ENCODE measurements at regions not wholly inside any gene's neighbourhood (a gene's known extent, or its start where the extent isn't known, plus 50 kb on each side); places are given as distances from the start of the nearest gene placed in this dataset.
"Not testable (repeated sequence)": the region's sequence is repeated elsewhere in the genome, so short reads cannot be mapped to it uniquely, and the experiment has no call there.

DNA sequence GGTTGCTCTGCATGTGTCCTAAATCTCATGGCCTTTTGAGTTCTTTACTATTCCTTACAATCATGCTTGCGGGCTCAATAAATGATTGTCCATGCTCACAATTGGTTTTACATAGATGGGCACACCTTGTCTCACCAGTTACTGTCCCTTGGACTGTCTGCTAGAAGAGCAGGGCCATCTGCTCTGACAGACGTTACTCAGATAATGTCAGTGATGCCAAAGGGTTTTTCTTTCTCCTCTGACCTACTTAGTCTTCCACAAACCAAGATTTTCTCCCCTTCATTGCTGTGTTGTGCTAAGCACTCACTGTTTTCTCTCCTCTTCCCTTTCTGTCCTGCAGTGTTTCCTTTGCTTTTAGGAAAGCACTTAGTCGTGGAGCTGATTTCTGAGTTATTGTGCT lies 562.3 kb downstream of the KIF4B start:
- no peak overlapping the region for H3K27ac ChIP-seq (ENCODE audit: low read depth in 1 of 2, low read length in 2 of 2)
- H3K27me3 ChIP-seq (ENCODE audit: control insufficient read depth in 4 of 4, insufficient read depth in 4 of 4, low read length in 3 of 4): no peaks in the 10 kb centered on the region
- 67% methylated on average over 3 of the region's 3 CpGs for WGBS
- TF ChIP-seq TAF1 (conservative IDR thresholded peaks at IDR 0.05) (no peak), YY1 (IDR thresholded peaks at IDR 0.05) (no peak), EGR1 (IDR thresholded peaks at IDR 0.05; ENCODE audit: low read depth in 2 of 2) (no peak), GABPA (IDR thresholded peaks at IDR 0.05 in 1 of 2, conservative IDR thresholded peaks at IDR 0.05 in 1 of 2) (no peak), NR2F2 (IDR thresholded peaks at IDR 0.05) (no peak)
- TF ChIP-seq, protein P1, sequence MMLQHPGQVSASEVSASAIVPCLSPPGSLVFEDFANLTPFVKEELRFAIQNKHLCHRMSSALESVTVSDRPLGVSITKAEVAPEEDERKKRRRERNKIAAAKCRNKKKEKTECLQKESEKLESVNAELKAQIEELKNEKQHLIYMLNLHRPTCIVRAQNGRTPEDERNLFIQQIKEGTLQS (IDR thresholded peaks at IDR 0.05): no peak
- TF ChIP-seq, protein P2, sequence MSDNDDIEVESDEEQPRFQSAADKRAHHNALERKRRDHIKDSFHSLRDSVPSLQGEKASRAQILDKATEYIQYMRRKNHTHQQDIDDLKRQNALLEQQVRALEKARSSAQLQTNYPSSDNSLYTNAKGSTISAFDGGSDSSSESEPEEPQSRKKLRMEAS (IDR thresholded peaks at IDR 0.05): no peak
- TF ChIP-seq, protein P3, sequence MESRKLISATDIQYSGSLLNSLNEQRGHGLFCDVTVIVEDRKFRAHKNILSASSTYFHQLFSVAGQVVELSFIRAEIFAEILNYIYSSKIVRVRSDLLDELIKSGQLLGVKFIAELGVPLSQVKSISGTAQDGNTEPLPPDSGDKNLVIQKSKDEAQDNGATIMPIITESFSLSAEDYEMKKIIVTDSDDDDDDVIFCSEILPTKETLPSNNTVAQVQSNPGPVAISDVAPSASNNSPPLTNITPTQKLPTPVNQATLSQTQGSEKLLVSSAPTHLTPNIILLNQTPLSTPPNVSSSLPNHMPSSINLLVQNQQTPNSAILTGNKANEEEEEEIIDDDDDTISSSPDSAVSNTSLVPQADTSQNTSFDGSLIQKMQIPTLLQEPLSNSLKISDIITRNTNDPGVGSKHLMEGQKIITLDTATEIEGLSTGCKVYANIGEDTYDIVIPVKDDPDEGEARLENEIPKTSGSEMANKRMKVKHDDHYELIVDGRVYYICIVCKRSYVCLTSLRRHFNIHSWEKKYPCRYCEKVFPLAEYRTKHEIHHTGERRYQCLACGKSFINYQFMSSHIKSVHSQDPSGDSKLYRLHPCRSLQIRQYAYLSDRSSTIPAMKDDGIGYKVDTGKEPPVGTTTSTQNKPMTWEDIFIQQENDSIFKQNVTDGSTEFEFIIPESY (IDR thresholded peaks at IDR 0.05): no peak
- H3K36me3 ChIP-seq (ENCODE audit: control insufficient read depth in 4 of 4, insufficient read depth in 3 of 4, low read depth in 1 of 4, low read length in 3 of 4): no peaks in the 10 kb centered on the region
- H3K4me3 ChIP-seq (ENCODE audit: low read depth in 1 of 3, low read length in 3 of 3): no peak overlapping the region
- H3K9me3 ChIP-seq (ENCODE audit: control insufficient read depth in 4 of 4, low read length in 3 of 4): no peaks in the 10 kb centered on the region
- DNase-seq (ENCODE audit: low spot score): no peak
- H3K4me1 ChIP-seq (ENCODE audit: control insufficient read depth in 4 of 4, insufficient read depth in 4 of 4, low read length in 3 of 4): no peaks in the 10 kb centered on the region
- no peak overlapping the region for H3K9ac ChIP-seq (ENCODE audit: low read depth in 1 of 2, low read length in 2 of 2)

DNA sequence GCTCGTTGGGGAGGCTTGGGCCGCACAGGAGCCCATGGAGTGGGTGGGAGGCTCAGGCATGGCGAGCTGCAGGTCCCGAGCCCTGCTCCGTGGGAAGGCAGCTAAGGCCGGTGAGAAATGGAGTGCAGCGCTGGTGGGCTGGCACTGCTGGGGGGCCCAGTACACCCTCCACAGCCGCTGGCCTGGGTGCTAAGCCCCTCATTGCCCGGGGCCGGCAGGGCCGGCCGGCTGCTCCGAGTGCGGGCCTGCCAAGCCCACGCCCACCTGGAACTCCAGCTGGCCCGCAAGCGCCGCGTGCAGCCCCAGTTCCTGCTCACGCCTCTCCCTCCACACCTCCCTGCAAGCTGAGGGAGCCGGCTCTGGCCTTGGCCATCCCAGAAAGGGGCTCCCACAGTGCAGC lies 573.3 kb downstream of the KIF4B start:
- 95% methylated on average over 21 of the region's 21 CpGs for WGBS
- not testable (repeated sequence) for DNase-seq (ENCODE audit: low spot score)

DNA sequence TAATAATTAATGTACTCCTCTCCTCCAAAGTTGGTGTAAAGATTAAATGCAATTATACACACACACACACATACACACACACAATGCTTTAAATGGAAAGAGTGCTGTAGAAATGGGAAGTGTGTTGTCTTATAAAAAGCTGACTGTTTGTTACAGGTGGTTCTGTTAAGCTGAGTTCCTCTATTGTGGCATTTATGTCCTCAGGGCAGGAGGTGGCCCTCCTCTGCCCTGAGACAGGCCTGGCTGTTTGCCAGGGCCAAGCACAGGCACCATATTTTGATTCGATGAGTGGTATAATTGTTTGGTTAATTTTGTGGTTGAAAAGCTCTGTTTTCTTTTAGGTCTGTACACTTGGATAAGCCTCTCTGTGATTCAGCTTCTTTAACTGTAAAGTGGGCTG lies 573.9 kb downstream of the KIF4B start:
- Histone ChIP-seq H3K4me3 (ENCODE audit: low read depth in 1 of 3, low read length in 3 of 3) (no peak overlapping the region), H3K27me3 (ENCODE audit: control insufficient read depth in 4 of 4, insufficient read depth in 4 of 4, low read length in 3 of 4) (no peaks in the 10 kb centered on the region), H3K36me3 (ENCODE audit: control insufficient read depth in 4 of 4, insufficient read depth in 3 of 4, low read depth in 1 of 4, low read length in 3 of 4) (no peaks in the 10 kb centered on the region), H3K9ac (ENCODE audit: low read depth in 1 of 2, low read length in 2 of 2) (no peak overlapping the region), H3K9me3 (ENCODE audit: control insufficient read depth in 4 of 4, low read length in 3 of 4) (no peaks in the 10 kb centered on the region), H3K27ac (ENCODE audit: low read depth in 1 of 2, low read length in 2 of 2) (no peak overlapping the region), H3K4me1 (ENCODE audit: control insufficient read depth in 4 of 4, insufficient read depth in 4 of 4, low read length in 3 of 4) (peaks cover 0 to 5% (median 0%) of the 10 kb centered on the region in 4 donors)
- WGBS: 69% methylated on average over 1 of the region's 1 CpG
- no peak for DNase-seq (ENCODE audit: low spot score)
- TF ChIP-seq, protein P3 (IDR thresholded peaks at IDR 0.05): no peak
- TF ChIP-seq SP1 (IDR thresholded peaks at IDR 0.05) (no peak), NR2F2 (IDR thresholded peaks at IDR 0.05) (no peak), GABPA (IDR thresholded peaks at IDR 0.05 in 1 of 2, conservative IDR thresholded peaks at IDR 0.05 in 1 of 2) (no peak), EGR1 (IDR thresholded peaks at IDR 0.05; ENCODE audit: low read depth in 2 of 2) (no peak), FOXA1 (IDR thresholded peaks at IDR 0.05) (no peak), RAD21 (IDR thresholded peaks at IDR 0.05) (no peak), HNF4G (IDR thresholded peaks at IDR 0.05) (no peak), RXRA (IDR thresholded peaks at IDR 0.05) (no peak), YY1 (IDR thresholded peaks at IDR 0.05) (no peak), TAF1 (conservative IDR thresholded peaks at IDR 0.05) (no peak), JUND (IDR thresholded peaks at IDR 0.05) (no peak)
- TF ChIP-seq, protein P1 (IDR thresholded peaks at IDR 0.05): no peak
- TF ChIP-seq, protein P2 (IDR thresholded peaks at IDR 0.05): no peak
- TF ChIP-seq, protein P4, sequence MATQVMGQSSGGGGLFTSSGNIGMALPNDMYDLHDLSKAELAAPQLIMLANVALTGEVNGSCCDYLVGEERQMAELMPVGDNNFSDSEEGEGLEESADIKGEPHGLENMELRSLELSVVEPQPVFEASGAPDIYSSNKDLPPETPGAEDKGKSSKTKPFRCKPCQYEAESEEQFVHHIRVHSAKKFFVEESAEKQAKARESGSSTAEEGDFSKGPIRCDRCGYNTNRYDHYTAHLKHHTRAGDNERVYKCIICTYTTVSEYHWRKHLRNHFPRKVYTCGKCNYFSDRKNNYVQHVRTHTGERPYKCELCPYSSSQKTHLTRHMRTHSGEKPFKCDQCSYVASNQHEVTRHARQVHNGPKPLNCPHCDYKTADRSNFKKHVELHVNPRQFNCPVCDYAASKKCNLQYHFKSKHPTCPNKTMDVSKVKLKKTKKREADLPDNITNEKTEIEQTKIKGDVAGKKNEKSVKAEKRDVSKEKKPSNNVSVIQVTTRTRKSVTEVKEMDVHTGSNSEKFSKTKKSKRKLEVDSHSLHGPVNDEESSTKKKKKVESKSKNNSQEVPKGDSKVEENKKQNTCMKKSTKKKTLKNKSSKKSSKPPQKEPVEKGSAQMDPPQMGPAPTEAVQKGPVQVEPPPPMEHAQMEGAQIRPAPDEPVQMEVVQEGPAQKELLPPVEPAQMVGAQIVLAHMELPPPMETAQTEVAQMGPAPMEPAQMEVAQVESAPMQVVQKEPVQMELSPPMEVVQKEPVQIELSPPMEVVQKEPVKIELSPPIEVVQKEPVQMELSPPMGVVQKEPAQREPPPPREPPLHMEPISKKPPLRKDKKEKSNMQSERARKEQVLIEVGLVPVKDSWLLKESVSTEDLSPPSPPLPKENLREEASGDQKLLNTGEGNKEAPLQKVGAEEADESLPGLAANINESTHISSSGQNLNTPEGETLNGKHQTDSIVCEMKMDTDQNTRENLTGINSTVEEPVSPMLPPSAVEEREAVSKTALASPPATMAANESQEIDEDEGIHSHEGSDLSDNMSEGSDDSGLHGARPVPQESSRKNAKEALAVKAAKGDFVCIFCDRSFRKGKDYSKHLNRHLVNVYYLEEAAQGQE (IDR thresholded peaks at IDR 0.05): no peak
- TF ChIP-seq, protein P5, sequence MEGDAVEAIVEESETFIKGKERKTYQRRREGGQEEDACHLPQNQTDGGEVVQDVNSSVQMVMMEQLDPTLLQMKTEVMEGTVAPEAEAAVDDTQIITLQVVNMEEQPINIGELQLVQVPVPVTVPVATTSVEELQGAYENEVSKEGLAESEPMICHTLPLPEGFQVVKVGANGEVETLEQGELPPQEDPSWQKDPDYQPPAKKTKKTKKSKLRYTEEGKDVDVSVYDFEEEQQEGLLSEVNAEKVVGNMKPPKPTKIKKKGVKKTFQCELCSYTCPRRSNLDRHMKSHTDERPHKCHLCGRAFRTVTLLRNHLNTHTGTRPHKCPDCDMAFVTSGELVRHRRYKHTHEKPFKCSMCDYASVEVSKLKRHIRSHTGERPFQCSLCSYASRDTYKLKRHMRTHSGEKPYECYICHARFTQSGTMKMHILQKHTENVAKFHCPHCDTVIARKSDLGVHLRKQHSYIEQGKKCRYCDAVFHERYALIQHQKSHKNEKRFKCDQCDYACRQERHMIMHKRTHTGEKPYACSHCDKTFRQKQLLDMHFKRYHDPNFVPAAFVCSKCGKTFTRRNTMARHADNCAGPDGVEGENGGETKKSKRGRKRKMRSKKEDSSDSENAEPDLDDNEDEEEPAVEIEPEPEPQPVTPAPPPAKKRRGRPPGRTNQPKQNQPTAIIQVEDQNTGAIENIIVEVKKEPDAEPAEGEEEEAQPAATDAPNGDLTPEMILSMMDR (IDR thresholded peaks at IDR 0.05; ENCODE audit: low read depth, low read length, missing input control): no peak

More for the DNA sequence above, 573.3 kb downstream of the KIF4B start:
- not testable (repeated sequence) for H3K9me3 ChIP-seq (ENCODE audit: control insufficient read depth in 4 of 4, low read length in 3 of 4); H3K36me3 ChIP-seq (ENCODE audit: control insufficient read depth in 4 of 4, insufficient read depth in 3 of 4, low read depth in 1 of 4, low read length in 3 of 4); H3K4me3 ChIP-seq (ENCODE audit: low read depth in 1 of 3, low read length in 3 of 3); H3K9ac ChIP-seq (ENCODE audit: low read depth in 1 of 2, low read length in 2 of 2); H3K27me3 ChIP-seq (ENCODE audit: control insufficient read depth in 4 of 4, insufficient read depth in 4 of 4, low read length in 3 of 4); H3K4me1 ChIP-seq (ENCODE audit: control insufficient read depth in 4 of 4, insufficient read depth in 4 of 4, low read length in 3 of 4); H3K27ac ChIP-seq (ENCODE audit: low read depth in 1 of 2, low read length in 2 of 2)

All from liver (tissue), 8 donors.